ENCODE measurements at regions not wholly inside any gene's neighbourhood (a gene's known extent, or its start where the extent isn't known, plus 50 kb on each side); places are given as distances from the start of the nearest gene placed in this dataset.

DNA sequence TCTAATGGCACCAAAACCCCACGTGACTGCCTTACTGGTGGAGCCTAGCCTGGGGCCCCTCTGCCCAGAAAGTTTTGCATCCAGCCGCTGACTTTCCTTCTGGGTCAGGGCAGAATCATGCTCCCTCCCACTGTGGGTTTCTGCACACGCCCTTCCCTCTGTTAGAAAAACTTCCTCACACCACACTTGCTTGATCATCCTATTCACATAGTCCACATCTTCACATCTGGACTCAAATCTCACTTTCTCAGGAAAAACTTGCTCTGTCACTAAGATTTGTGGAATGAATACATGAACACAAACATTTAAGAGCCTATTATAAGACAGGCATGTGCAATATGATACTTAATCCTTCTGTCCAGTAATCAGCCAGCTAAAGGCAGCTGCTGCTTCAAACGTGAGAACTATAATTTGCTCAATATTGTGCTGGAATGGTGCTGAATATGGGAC, 274.7 kb downstream of the RND3 start:
- TF ChIP-seq, protein P1, sequence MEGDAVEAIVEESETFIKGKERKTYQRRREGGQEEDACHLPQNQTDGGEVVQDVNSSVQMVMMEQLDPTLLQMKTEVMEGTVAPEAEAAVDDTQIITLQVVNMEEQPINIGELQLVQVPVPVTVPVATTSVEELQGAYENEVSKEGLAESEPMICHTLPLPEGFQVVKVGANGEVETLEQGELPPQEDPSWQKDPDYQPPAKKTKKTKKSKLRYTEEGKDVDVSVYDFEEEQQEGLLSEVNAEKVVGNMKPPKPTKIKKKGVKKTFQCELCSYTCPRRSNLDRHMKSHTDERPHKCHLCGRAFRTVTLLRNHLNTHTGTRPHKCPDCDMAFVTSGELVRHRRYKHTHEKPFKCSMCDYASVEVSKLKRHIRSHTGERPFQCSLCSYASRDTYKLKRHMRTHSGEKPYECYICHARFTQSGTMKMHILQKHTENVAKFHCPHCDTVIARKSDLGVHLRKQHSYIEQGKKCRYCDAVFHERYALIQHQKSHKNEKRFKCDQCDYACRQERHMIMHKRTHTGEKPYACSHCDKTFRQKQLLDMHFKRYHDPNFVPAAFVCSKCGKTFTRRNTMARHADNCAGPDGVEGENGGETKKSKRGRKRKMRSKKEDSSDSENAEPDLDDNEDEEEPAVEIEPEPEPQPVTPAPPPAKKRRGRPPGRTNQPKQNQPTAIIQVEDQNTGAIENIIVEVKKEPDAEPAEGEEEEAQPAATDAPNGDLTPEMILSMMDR (IDR thresholded peaks at IDR 0.05) = no peak
- TF ChIP-seq ZFX (IDR thresholded peaks at IDR 0.05; ENCODE audit: borderline replicate concordance) = no peak
